ENCODE measurements at regions not wholly inside any gene's neighbourhood (a gene's known extent, or its start where the extent isn't known, plus 50 kb on each side); places are given as distances from the start of the nearest gene placed in this dataset.

GRCh38 chr6:147019001-147019400, 185.2 kb upstream of the STXBP5 start:
- TF ChIP-seq ATF3 (CRISPR knock-in tag; IDR thresholded peaks at IDR 0.05) = no peak
- no peak for TF ChIP-seq ATF7 (IDR thresholded peaks at IDR 0.05)
- TF ChIP-seq ATF7 (CRISPR knock-in tag; IDR thresholded peaks at IDR 0.05) = no peak
- no peak for TF ChIP-seq CTCF (CRISPR knock-in tag; IDR thresholded peaks at IDR 0.05)
- TF ChIP-seq HNRNPLL (IDR thresholded peaks at IDR 0.05; ENCODE audit: low read depth, low read length, poor library complexity, severe bottlenecking) = no peak
- TF ChIP-seq MAFK (conservative IDR thresholded peaks at IDR 0.05 in 1 of 2, IDR thresholded peaks at IDR 0.05 in 1 of 2; ENCODE audit: low read length in 2 of 2) = no peak
- no peak for TF ChIP-seq SMC3 (IDR thresholded peaks at IDR 0.05; ENCODE audit: low read length)
- no peak for TF ChIP-seq ZNF224 (CRISPR knock-in tag; IDR thresholded peaks at IDR 0.05)
- TF ChIP-seq CEBPB (IDR thresholded peaks at IDR 0.05; ENCODE audit: borderline replicate concordance, low read depth, low read length) = no peak
- TF ChIP-seq ETV5 (CRISPR knock-in tag; IDR thresholded peaks at IDR 0.05; ENCODE audit: borderline replicate concordance) = no peak
